Upper lobe of left lung (tissue), 4 donors: ENCODE measurements at regions not wholly inside any gene's neighbourhood (a gene's known extent, or its start where the extent isn't known, plus 50 kb on each side); places are given as distances from the start of the nearest gene placed in this dataset.

Experiments
- CTCF ChIP-seq, 6 experiments: fragments of 450-650 bp in 4 of 6; fragments of 200-600 bp in 2 of 6; sonication (generic) in 2 of 6; IDR thresholded peaks; one replicate each; pipeline ENCODE4 v1.5.1; 2016 to 2019; ENCODE audit warnings: antibody characterized with exemption in 6 of 6
- EP300 ChIP-seq, 4 donors: sonication (generic); formaldehyde crosslinking; IDR thresholded peaks; one replicate each; pipeline ENCODE4 v1.5.1; 2017; ENCODE audit warnings: antibody characterized with exemption in 4 of 4, control low read depth in 2 of 4
- POLR2AphosphoS5 ChIP-seq, 2 donors: sonication (generic); formaldehyde crosslinking; IDR thresholded peaks; one replicate each; pipeline ENCODE4 v1.5.1; 2017; ENCODE audit warnings: antibody characterized with exemption in 2 of 2

GRCh38 chr6:141258516-141258915, 874.2 kb upstream of the GJE1 start:
- TF ChIP-seq EP300 (IDR thresholded peaks at IDR 0.05), result no peak
- no peak for TF ChIP-seq CTCF (IDR thresholded peaks at IDR 0.05)
- TF ChIP-seq POLR2AphosphoS5 (IDR thresholded peaks at IDR 0.05), result no peak
